ENCODE measurements at regions not wholly inside any gene's neighbourhood (a gene's known extent, or its start where the extent isn't known, plus 50 kb on each side); places are given as distances from the start of the nearest gene placed in this dataset.

- TF ChIP-seq CTCF (IDR thresholded peaks at IDR 0.05) (no peak), POLR2A (IDR thresholded peaks at IDR 0.05; ENCODE audit: low read depth) (no peak), POLR2AphosphoS5 (IDR thresholded peaks at IDR 0.05) (no peak)
Observed at GRCh38 chr13:57877601-57878000, 246.1 kb downstream of the PCDH17 start.
